Uterus (tissue), 3 donors: ENCODE measurements at regions not wholly inside any gene's neighbourhood (a gene's known extent, or its start where the extent isn't known, plus 50 kb on each side); places are given as distances from the start of the nearest gene placed in this dataset.

Experiments
- DNase-seq, 2 donors: peaks; one replicate each; pipeline ENCODE4 v3.0.0-alpha.2; 2019 to 2020
- H3K27ac ChIP-seq, 2 donors: fragments of 200-600 bp; sonication (generic); 1 replicate in 1 of 2; 2 replicates in 1 of 2; pipeline ENCODE4 v1.5.1; 2016 to 2018
- H3K27me3 ChIP-seq, 2 donors: fragments of 200-600 bp; sonication (generic); one replicate each; pipeline ENCODE4 v1.5.1; 2018 to 2019; ENCODE audit warnings: control low read depth in 1 of 2
- H3K36me3 ChIP-seq, 2 donors: fragments of 200-600 bp; sonication (generic); one replicate each; pipeline ENCODE4 v1.5.1; 2019; ENCODE audit warnings: control low read depth in 1 of 2
- H3K4me1 ChIP-seq, 2 donors: fragments of 200-600 bp; sonication (generic); one replicate each; pipeline ENCODE4 v1.5.1; 2018 to 2019; ENCODE audit warnings: control low read depth in 1 of 2
- H3K4me3 ChIP-seq, 2 donors: fragments of 200-600 bp; sonication (generic); 1 replicate in 1 of 2; 2 replicates in 1 of 2; pipeline ENCODE4 v1.5.1; 2018 to 2019; ENCODE audit warnings: mild to moderate bottlenecking in 1 of 2
- H3K9me3 ChIP-seq, 2 donors: fragments of 200-600 bp; sonication (generic); one replicate each; pipeline ENCODE4 v1.5.1; 2019; ENCODE audit warnings: control low read depth in 1 of 2
- POLR2A ChIP-seq, 2 donors: fragments of 450-650 bp; IDR thresholded peaks; one replicate each; pipeline ENCODE4 v1.6.1; 2016; ENCODE audit warnings: antibody characterized with exemption in 2 of 2, mild to moderate bottlenecking in 1 of 2, moderate library complexity in 1 of 2
- intact Hi-C: fragments of 100-400 bp; cut with DNase I; formaldehyde crosslinking; loops from one replicate; pipeline ENCODE4 v1.15.1; 2023; ENCODE audit warnings: low total_unique reads
- TF ChIP-seq, protein P1 (sequence below), 4 experiments: fragments of 200-600 bp in 2 of 4; fragments of 450-650 bp in 2 of 4; sonication (generic) in 2 of 4; IDR thresholded peaks; one replicate each; pipeline ENCODE4 v1.5.1; 2016 to 2019; ENCODE audit warnings: antibody characterized with exemption in 4 of 4, mild to moderate bottlenecking in 2 of 4, moderate library complexity in 1 of 4
- donor health status: DM: yes; HTN: yes; CAD: no.

DNA sequence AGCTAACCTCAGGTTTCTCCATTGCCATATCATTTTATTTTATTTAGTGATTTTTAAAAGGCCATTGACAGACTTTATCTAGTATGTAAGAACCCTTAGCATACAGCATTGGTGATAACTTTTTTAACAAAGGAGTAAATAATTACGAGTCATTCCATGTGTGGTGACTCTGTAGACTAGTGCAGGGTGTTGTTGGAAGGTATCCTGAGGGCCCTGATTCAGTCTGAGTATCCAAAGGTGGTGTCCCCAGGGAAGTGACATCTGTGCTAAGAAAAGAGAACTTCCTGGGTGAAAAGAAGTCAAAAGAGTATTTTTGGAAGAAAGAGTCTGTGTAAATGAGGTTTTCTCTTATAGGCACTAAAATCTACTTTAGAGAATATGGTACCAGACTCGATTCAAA is 308.4 kb downstream of the C7orf25 start:
- TF ChIP-seq, protein P1, sequence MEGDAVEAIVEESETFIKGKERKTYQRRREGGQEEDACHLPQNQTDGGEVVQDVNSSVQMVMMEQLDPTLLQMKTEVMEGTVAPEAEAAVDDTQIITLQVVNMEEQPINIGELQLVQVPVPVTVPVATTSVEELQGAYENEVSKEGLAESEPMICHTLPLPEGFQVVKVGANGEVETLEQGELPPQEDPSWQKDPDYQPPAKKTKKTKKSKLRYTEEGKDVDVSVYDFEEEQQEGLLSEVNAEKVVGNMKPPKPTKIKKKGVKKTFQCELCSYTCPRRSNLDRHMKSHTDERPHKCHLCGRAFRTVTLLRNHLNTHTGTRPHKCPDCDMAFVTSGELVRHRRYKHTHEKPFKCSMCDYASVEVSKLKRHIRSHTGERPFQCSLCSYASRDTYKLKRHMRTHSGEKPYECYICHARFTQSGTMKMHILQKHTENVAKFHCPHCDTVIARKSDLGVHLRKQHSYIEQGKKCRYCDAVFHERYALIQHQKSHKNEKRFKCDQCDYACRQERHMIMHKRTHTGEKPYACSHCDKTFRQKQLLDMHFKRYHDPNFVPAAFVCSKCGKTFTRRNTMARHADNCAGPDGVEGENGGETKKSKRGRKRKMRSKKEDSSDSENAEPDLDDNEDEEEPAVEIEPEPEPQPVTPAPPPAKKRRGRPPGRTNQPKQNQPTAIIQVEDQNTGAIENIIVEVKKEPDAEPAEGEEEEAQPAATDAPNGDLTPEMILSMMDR (IDR thresholded peaks at IDR 0.05) = no peak
- no peak for TF ChIP-seq POLR2A (IDR thresholded peaks at IDR 0.05)
- H3K36me3 ChIP-seq = no peaks in the 10 kb centered on the region

DNA sequence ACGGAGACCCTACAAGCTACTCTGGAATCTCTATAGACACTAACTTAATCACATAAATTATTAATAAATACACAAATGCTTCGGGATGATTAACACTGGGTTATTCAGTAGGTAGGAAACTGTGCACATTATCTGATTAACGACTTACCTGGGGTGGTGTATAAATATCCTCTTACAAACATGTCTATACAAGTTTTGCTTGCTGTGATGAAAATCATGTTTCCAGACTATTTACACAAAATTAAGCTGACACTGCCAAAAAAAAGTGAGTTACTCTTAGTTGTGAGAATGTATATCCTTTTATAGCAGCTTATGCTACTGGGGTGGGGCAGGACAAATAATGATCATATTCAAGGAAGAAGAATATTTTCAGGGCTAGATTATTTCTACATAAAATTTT is 314.6 kb downstream of the C7orf25 start:
- Histone ChIP-seq H3K27me3 (no peaks in the 10 kb centered on the region), H3K9me3 (no peaks in the 10 kb centered on the region), H3K4me1 (no peaks in the 10 kb centered on the region), H3K36me3 (no peaks in the 10 kb centered on the region), H3K4me3 (no peak overlapping the region), H3K27ac (no peak overlapping the region)
- intact Hi-C loops = no loop called here
- TF ChIP-seq, protein P1 (IDR thresholded peaks at IDR 0.05) = no peak
- no peak for TF ChIP-seq POLR2A (IDR thresholded peaks at IDR 0.05)
- no peak for DNase-seq

More for the DNA sequence above, 308.4 kb downstream of the C7orf25 start:
- DNase-seq = no peak
- no peaks in the 10 kb centered on the region for H3K27me3 ChIP-seq
- H3K4me1 ChIP-seq = peaks cover 0 to 4% of the 10 kb centered on the region in 2 donors
- no peak overlapping the region for H3K27ac ChIP-seq
- intact Hi-C loops = no loop called here
- no peak overlapping the region for H3K4me3 ChIP-seq
- no peaks in the 10 kb centered on the region for H3K9me3 ChIP-seq

DNA sequence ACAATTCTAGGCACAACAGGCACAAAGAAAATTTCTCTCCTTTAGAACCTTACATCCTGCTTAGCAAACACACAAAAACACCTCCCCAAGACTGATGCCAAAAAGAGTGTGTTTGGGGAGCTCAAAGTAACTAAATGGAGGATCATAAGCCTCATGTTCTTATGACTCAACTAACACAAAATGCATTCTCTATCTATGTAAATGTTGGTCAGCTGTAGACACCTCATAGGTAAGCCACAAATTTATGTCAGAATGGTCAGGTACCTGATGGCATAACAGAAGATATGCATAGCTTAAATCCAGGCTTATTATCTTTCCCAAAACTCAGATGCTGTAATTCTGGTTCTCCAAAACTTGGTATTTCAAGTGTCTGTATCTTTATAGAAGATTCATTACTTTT is 315.1 kb downstream of the C7orf25 start:
- TF ChIP-seq POLR2A (IDR thresholded peaks at IDR 0.05) = no peak
- TF ChIP-seq, protein P1 (IDR thresholded peaks at IDR 0.05) = no peak
- no peaks in the 10 kb centered on the region for H3K9me3 ChIP-seq
- intact Hi-C loops = no loop called here
- no peaks in the 10 kb centered on the region for H3K4me1 ChIP-seq
- H3K27ac ChIP-seq = no peak overlapping the region
- no peaks in the 10 kb centered on the region for H3K36me3 ChIP-seq
- no peak for DNase-seq
- no peaks in the 10 kb centered on the region for H3K27me3 ChIP-seq
- no peak overlapping the region for H3K4me3 ChIP-seq

DNA sequence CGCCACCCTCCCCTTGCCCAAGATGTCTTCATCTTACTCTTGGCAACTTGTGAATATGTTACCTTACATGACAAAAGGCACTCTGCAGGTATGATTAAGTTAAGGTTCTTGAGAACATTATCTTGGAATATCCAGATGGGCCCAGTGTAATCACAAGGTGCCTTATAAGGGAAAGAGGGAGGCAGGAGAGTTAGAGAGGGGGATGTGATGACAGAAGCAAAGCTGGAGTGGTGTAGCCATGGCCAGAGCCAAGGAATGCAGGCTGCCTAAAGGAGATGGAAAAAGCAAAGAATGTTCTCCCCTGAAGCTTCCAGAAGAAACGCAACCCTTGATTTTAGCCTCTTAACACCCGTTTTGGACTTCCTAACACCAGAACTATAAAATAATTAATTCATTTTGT is 318.0 kb downstream of the C7orf25 start:
- Histone ChIP-seq H3K4me1 (no peaks in the 10 kb centered on the region), H3K36me3 (no peaks in the 10 kb centered on the region), H3K27ac (no peak overlapping the region), H3K9me3 (no peaks in the 10 kb centered on the region), H3K4me3 (no peak overlapping the region), H3K27me3 (no peaks in the 10 kb centered on the region)
- TF ChIP-seq POLR2A (IDR thresholded peaks at IDR 0.05) = no peak
- TF ChIP-seq, protein P1 (IDR thresholded peaks at IDR 0.05) = no peak
- DNase-seq = no peak
- intact Hi-C loops = no loop called here

DNA sequence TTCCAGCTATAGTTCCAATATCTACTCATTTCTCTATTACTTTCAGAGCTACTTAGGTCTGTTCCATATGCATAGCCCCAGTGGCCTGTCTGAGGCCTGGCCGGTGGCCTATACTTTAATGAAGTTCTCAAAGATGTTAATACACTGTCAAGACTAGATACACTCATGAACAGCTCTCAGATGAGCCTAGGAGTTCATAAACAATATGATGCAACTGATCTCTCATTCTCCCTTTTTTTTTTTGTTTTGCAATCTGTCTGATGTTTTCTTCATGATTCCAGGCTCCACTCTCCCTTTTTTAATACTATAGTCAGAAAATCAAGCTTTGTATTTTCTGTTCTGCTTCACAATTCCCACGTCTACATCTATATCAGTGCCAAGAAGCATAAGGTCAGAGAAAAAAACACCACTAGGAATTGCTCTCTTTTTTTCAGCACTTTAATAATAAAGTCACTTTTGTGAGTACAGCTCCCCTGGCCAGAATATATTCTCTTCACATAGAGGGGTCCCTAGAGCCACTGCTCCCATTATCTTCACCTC is 321.0 kb downstream of the C7orf25 start:
- H3K9me3 ChIP-seq = no peaks in the 10 kb centered on the region
- no peaks in the 10 kb centered on the region for H3K27me3 ChIP-seq
- intact Hi-C loops = no loop called here

More for the DNA sequence above, 321.0 kb downstream of the C7orf25 start:
- TF ChIP-seq, protein P1 (IDR thresholded peaks at IDR 0.05) = no peak
- no peak for TF ChIP-seq POLR2A (IDR thresholded peaks at IDR 0.05)
- Histone ChIP-seq H3K27ac (no peak overlapping the region), H3K4me1 (no peaks in the 10 kb centered on the region), H3K36me3 (no peaks in the 10 kb centered on the region), H3K4me3 (no peak overlapping the region)
- no peak for DNase-seq
